ENCODE measurements at regions not wholly inside any gene's neighbourhood (a gene's known extent, or its start where the extent isn't known, plus 50 kb on each side); places are given as distances from the start of the nearest gene placed in this dataset.

- ATAC-seq (no peak), FAIRE-seq (no peak), DNase-seq (ENCODE audit: low read depth, low spot score) (no peak)
- H3K27ac ChIP-seq (ENCODE audit: control insufficient read depth, insufficient read depth) = no peak overlapping the region
- SMC1A ChIA-PET (ENCODE audit: uncharacterized antibody, unreplicated experiment) = no interaction called here
- no peaks in the 10 kb centered on the region for H3K4me1 ChIP-seq (ENCODE audit: control insufficient read depth, insufficient read depth, low read length)
- no peaks in the 10 kb centered on the region for H3K9me3 ChIP-seq (replicated peaks; ENCODE audit: control insufficient read depth, insufficient read depth, low read length)
- no peaks in the 10 kb centered on the region for H4K20me1 ChIP-seq (ENCODE audit: control insufficient read depth, insufficient read depth)
- H3K36me3 ChIP-seq (ENCODE audit: control insufficient read depth in 2 of 2, insufficient read depth in 2 of 2, low read length in 1 of 2) = no peaks in the 10 kb centered on the region
- intact Hi-C loops (cut with micrococcal nuclease; ENCODE audit: unreplicated experiment) (no loop called here), in situ Hi-C loops (cut with MboI) (no loop called here)
- H3K27me3 ChIP-seq (replicated peaks in 1 of 2; ENCODE audit: control insufficient read depth in 2 of 2, insufficient read depth in 2 of 2, low read length in 1 of 2) = peaks cover 0 to 2% of the 10 kb centered on the region in 2 experiments; a peak in 2 of 4 replicates
- RAD21 ChIA-PET (ENCODE audit: unreplicated experiment) = no interaction called here
- no peak for TF ChIP-seq ZNF622 (IDR thresholded peaks at IDR 0.05)
- TF ChIP-seq YBX1 (IDR thresholded peaks at IDR 0.05) = no peak
- no peak for TF ChIP-seq JUND (IDR thresholded peaks at IDR 0.05; ENCODE audit: low read depth, low read length)
- TF ChIP-seq ASH2L (IDR thresholded peaks at IDR 0.05; ENCODE audit: borderline replicate concordance, low read depth) = no peak
- no peak for TF ChIP-seq BCL3 (IDR thresholded peaks at IDR 0.05; ENCODE audit: borderline replicate concordance, insufficient read depth, low read depth, low read length, poor library complexity, severe bottlenecking)
- no peak for TF ChIP-seq KAT2A (conservative IDR thresholded peaks at IDR 0.05; ENCODE audit: control insufficient read depth, low read depth, low read length)
- no peak for TF ChIP-seq ZBED1 (IDR thresholded peaks at IDR 0.05; ENCODE audit: borderline replicate concordance)
- no peak for TF ChIP-seq MEF2A (IDR thresholded peaks at IDR 0.05; ENCODE audit: insufficient read depth, low read depth, low read length)
- no peak for TF ChIP-seq E2F8 (IDR thresholded peaks at IDR 0.05; ENCODE audit: low read depth, partially characterized antibody)
- no peak for TF ChIP-seq RUNX3 (IDR thresholded peaks at IDR 0.05; ENCODE audit: low read length)
- TF ChIP-seq ZNF384 (IDR thresholded peaks at IDR 0.05; ENCODE audit: borderline replicate concordance, low read depth, low read length) = no peak
- no peak for TF ChIP-seq BACH1 (IDR thresholded peaks at IDR 0.05; ENCODE audit: borderline replicate concordance)
- TF ChIP-seq RAD51 (IDR thresholded peaks at IDR 0.05) = no peak
- no peak overlapping the region for H3K9ac ChIP-seq (ENCODE audit: control insufficient read depth, insufficient read depth, low read length)
- no peak overlapping the region for H3K4me3 ChIP-seq
- CTCF ChIA-PET = no interaction called here
- POLR2A ChIA-PET = no interaction called here
- H3K79me2 ChIP-seq (ENCODE audit: control insufficient read depth, insufficient read depth, low read length) = no peaks in the 10 kb centered on the region
- no peak overlapping the region for H3K4me2 ChIP-seq (ENCODE audit: control insufficient read depth, insufficient read depth)
- no TSS peak for BruUV-seq (replicated peaks)
- H2AFZ ChIP-seq (ENCODE audit: control insufficient read depth, low read depth, low read length) = no peak overlapping the region
- WGBS (ENCODE audit: insufficient coverage, insufficient replicate concordance, low lambda C conversion rate, missing lambda C conversion rate) = 31% methylated on average over 3 of the region's 3 CpGs
Measured at GRCh38 chr9:126211441-126212074, 115.1 kb upstream of the MVB12B start.

Measured in GM12878 (cell line).